Activated naive CD8-positive, alpha-beta T cell treated with anti-CD3 and anti-CD28 coated beads, Interleukin-2, amount 10 ng/mL, durations not matched to agents 7 days and 5 days (primary cell): ENCODE measurements at regions not wholly inside any gene's neighbourhood (a gene's known extent, or its start where the extent isn't known, plus 50 kb on each side); places are given as distances from the start of the nearest gene placed in this dataset.
"Not testable (repeated sequence)": the region's sequence is repeated elsewhere in the genome, so short reads cannot be mapped to it uniquely, and the experiment has no call there.

Source experiments
- ATAC-seq: fragments of 150-1000 bp; cut with Tn5 transposase; one replicate; pipeline ENCODE4 v1.10.0; 2021; ENCODE audit warnings: low read depth, moderate library complexity
- POLR2A ChIA-PET: fragments of 350-600 bp; sonication (Branson Sonifier 250); formaldehyde crosslinking; loops from one replicate; lab custom pipeline; 2021; ENCODE audit warnings: antibody characterized with exemption; lab: Charles Lee
- DNase-seq: peaks from one replicate; pipeline ENCODE4 v3.0.0; 2021
- H3K27ac Mint-ChIP-seq: one replicate; pipeline ENCODE4 v1.8.0; 2022; ENCODE audit warnings: mild to moderate bottlenecking, mixed read lengths
- H3K27me3 Mint-ChIP-seq: one replicate; pipeline ENCODE4 v1.8.0; 2022; ENCODE audit warnings: mild to moderate bottlenecking, moderate library complexity, mixed read lengths
- H3K36me3 Mint-ChIP-seq: one replicate; pipeline ENCODE4 v1.8.0; 2021; ENCODE audit warnings: mild to moderate bottlenecking, mixed read lengths
- H3K4me1 Mint-ChIP-seq: one replicate; pipeline ENCODE4 v1.8.0; 2021; ENCODE audit warnings: mixed read lengths
- H3K4me3 Mint-ChIP-seq: one replicate; pipeline ENCODE4 v1.8.0; 2022; ENCODE audit warnings: mild to moderate bottlenecking, moderate library complexity, mixed read lengths
- H3K9me3 Mint-ChIP-seq: one replicate; pipeline ENCODE4 v1.8.0; 2021; ENCODE audit warnings: mixed read lengths

DNA sequence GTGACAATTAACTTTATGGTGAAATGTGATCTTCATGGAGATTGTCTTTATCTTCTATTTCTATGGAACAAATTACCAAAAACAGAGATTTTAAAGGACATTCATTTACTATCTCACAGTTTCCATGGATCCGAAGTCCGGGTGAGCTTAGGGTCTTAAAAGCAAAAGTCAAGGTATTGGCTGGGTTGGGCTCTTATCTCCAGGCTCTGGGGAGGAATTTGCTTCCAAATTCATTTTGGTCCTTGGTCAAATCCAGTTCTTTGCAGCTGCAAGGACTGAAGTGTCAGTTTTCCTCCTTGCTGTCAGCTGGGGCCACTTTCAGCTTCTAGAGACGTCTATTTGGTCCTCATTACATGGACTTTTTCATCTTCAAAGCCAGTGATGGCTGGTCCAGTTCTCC, 395.8 kb upstream of the MAF start:
- no peak for ATAC-seq
- no peaks in the 10 kb centered on the region for H3K9me3 Mint-ChIP-seq
- no peaks in the 10 kb centered on the region for H3K36me3 Mint-ChIP-seq
- no peak overlapping the region for H3K27ac Mint-ChIP-seq
- no peak for DNase-seq
- no peak overlapping the region for H3K4me3 Mint-ChIP-seq
- H3K4me1 Mint-ChIP-seq, result no peaks in the 10 kb centered on the region
- POLR2A ChIA-PET, result no interaction called here
- no peaks in the 10 kb centered on the region for H3K27me3 Mint-ChIP-seq

GRCh38 chr16:79995315-79995714, 394.8 kb upstream of the MAF start:
- DNase-seq, result no peak
- ATAC-seq, result no peak
- H3K27me3 Mint-ChIP-seq, result no peaks in the 10 kb centered on the region
- POLR2A ChIA-PET, result no interaction called here
- no peak overlapping the region for H3K27ac Mint-ChIP-seq
- no peaks in the 10 kb centered on the region for H3K9me3 Mint-ChIP-seq
- H3K4me1 Mint-ChIP-seq, result no peaks in the 10 kb centered on the region
- H3K4me3 Mint-ChIP-seq, result no peak overlapping the region
- no peaks in the 10 kb centered on the region for H3K36me3 Mint-ChIP-seq

DNA sequence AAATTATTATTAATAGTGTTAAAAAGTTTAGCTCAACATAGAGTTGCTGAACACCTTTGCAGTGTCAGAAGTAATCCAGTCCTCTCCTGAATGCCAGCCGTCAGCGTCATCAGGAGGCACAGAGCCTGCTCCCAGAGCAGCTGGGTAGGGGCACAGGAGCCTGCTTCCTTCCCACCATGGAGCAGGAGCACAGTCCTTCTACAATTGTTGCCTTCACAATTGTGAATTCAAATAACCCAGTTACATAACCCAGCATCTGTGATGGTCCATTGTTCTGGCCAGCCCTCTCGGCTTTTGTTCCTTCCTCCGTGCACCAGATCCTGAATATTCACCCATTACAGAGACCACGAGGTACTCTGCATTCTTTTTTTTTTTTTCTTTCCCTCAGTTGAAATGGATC, 393.9 kb upstream of the MAF start:
- H3K4me1 Mint-ChIP-seq, result no peaks in the 10 kb centered on the region
- DNase-seq (no peak), ATAC-seq (no peak)
- no peak overlapping the region for H3K4me3 Mint-ChIP-seq
- H3K27ac Mint-ChIP-seq, result no peak overlapping the region
- H3K9me3 Mint-ChIP-seq, result no peaks in the 10 kb centered on the region
- POLR2A ChIA-PET, result no interaction called here
- H3K36me3 Mint-ChIP-seq, result no peaks in the 10 kb centered on the region
- H3K27me3 Mint-ChIP-seq, result no peaks in the 10 kb centered on the region

- Mint-ChIP-seq H3K4me3 (no peak overlapping the region), H3K9me3 (no peaks in the 10 kb centered on the region), H3K27me3 (no peaks in the 10 kb centered on the region), H3K4me1 (no peaks in the 10 kb centered on the region), H3K36me3 (no peaks in the 10 kb centered on the region), H3K27ac (no peak overlapping the region)
- DNase-seq, result no peak
- POLR2A ChIA-PET, result interaction anchor here (0.5 kb wide), 1 partner anchor 251 kb away, joined by 3 read pairs; no protein-coding TSS in a partner anchor
- no peak for ATAC-seq
Measured at GRCh38 chr16:79993629-79994209, 393.2 kb upstream of the MAF start.

- no peak for ATAC-seq
- Mint-ChIP-seq H3K27me3 (no peaks in the 10 kb centered on the region), H3K9me3 (no peaks in the 10 kb centered on the region), H3K4me3 (no peak overlapping the region), H3K4me1 (no peaks in the 10 kb centered on the region), H3K36me3 (no peaks in the 10 kb centered on the region), H3K27ac (no peak overlapping the region)
- DNase-seq, result no peak
- POLR2A ChIA-PET, result no interaction called here
Measured at GRCh38 chr16:79991969-79992368, 391.4 kb upstream of the MAF start.

GRCh38 chr16:79988721-79989220, 388.2 kb upstream of the MAF start:
- Mint-ChIP-seq H3K27me3 (no peaks in the 10 kb centered on the region), H3K9me3 (no peaks in the 10 kb centered on the region), H3K36me3 (no peaks in the 10 kb centered on the region), H3K4me3 (no peak overlapping the region), H3K4me1 (no peaks in the 10 kb centered on the region), H3K27ac (no peak overlapping the region)
- ATAC-seq, result no peak
- no peak for DNase-seq
- POLR2A ChIA-PET, result no interaction called here

GRCh38 chr16:79988089-79988488, 387.6 kb upstream of the MAF start:
- POLR2A ChIA-PET, result no interaction called here
- H3K27me3 Mint-ChIP-seq, result no peaks in the 10 kb centered on the region
- H3K9me3 Mint-ChIP-seq, result no peaks in the 10 kb centered on the region
- no peak overlapping the region for H3K4me3 Mint-ChIP-seq
- ATAC-seq (no peak), DNase-seq (no peak)
- no peak overlapping the region for H3K27ac Mint-ChIP-seq
- H3K36me3 Mint-ChIP-seq, result no peaks in the 10 kb centered on the region
- H3K4me1 Mint-ChIP-seq, result no peaks in the 10 kb centered on the region

DNA sequence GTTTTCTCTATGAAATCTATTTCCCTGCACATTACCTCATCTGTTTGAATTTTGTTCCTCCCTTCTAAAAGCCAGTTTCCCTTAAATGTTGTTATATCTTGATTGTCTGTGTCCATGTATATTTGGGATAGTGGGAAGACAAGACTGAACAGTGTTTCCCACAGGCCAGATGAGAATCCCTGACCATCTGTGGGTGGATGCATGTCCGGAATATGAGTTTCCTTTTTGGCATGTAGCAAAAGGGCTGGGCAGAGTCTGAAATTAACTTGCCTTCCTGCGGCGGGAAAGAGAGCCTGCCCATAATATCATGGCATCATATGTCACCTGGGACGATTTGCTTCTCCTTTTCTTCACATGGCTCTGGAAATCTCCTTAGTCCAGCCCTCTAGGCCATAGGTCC, 385.8 kb upstream of the MAF start:
- Mint-ChIP-seq H3K9me3 (no peaks in the 10 kb centered on the region), H3K4me1 (no peaks in the 10 kb centered on the region), H3K36me3 (no peaks in the 10 kb centered on the region), H3K4me3 (no peak overlapping the region), H3K27ac (no peak overlapping the region), H3K27me3 (no peaks in the 10 kb centered on the region)
- no peak for ATAC-seq
- POLR2A ChIA-PET, result no interaction called here
- DNase-seq, result no peak

- Mint-ChIP-seq H3K4me3 (no peak overlapping the region), H3K4me1 (no peaks in the 10 kb centered on the region), H3K27ac (no peak overlapping the region), H3K9me3 (no peaks in the 10 kb centered on the region), H3K27me3 (no peaks in the 10 kb centered on the region), H3K36me3 (no peaks in the 10 kb centered on the region)
- POLR2A ChIA-PET, result no interaction called here
- DNase-seq, result no peak
- ATAC-seq, result no peak
Measured at GRCh38 chr16:79985606-79986005, 385.1 kb upstream of the MAF start.

DNA sequence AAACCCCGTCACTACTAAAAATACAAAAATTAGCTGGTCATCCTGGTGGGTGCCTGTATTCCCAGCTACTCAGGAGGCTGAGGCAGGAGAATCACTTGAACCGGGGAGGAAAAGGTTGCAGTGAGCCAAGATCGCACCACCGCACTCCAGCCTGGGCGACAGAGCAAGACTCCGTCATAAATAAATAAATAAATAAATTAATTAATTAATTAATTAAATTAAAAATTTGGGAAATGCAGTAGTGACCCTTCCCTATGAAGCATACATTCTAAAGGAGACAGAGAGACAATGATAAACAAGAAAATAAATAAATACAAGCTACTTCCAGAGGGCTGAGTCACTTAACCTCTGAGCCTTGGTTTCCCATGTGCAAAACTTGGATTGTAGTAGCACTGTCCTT, 383.6 kb upstream of the MAF start:
- H3K9me3 Mint-ChIP-seq, H3K27ac Mint-ChIP-seq, H3K4me1 Mint-ChIP-seq, POLR2A ChIA-PET, H3K27me3 Mint-ChIP-seq, H3K36me3 Mint-ChIP-seq, ATAC-seq, DNase-seq, H3K4me3 Mint-ChIP-seq: not testable (repeated sequence)

GRCh38 chr16:79982862-79983261, 382.3 kb upstream of the MAF start:
- H3K27ac Mint-ChIP-seq, result no peak overlapping the region
- no peak overlapping the region for H3K4me3 Mint-ChIP-seq
- H3K9me3 Mint-ChIP-seq, result no peaks in the 10 kb centered on the region
- ATAC-seq (no peak), DNase-seq (no peak)
- H3K36me3 Mint-ChIP-seq, result no peaks in the 10 kb centered on the region
- no peaks in the 10 kb centered on the region for H3K27me3 Mint-ChIP-seq
- H3K4me1 Mint-ChIP-seq, result no peaks in the 10 kb centered on the region
- POLR2A ChIA-PET, result no interaction called here

- Mint-ChIP-seq H3K4me1 (no peaks in the 10 kb centered on the region), H3K27me3 (no peaks in the 10 kb centered on the region), H3K4me3 (no peak overlapping the region), H3K27ac (no peak overlapping the region), H3K9me3 (no peaks in the 10 kb centered on the region), H3K36me3 (no peaks in the 10 kb centered on the region)
- ATAC-seq (no peak), DNase-seq (no peak)
- POLR2A ChIA-PET, result no interaction called here
Measured at GRCh38 chr16:79982361-79982760, 381.8 kb upstream of the MAF start.

DNA sequence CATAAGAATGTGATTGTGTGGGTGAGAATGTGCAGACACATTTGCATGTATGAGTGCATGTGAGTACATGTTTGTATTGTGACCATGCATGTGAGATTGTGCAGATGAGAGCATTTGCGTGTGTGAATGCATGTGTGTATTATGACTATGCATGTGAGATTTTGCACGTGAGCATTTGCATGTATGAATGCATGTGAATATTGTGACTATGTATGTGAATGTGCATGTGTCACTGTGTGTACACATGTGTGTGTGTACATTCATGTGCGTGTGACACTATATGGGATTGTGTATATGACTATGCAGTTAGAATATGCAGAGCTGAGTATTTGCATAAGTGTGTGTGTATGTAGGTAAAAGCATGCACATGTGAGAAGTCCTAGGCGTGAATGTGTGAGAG, 381.3 kb upstream of the MAF start:
- no peaks in the 10 kb centered on the region for H3K27me3 Mint-ChIP-seq
- POLR2A ChIA-PET, result no interaction called here
- DNase-seq (no peak), ATAC-seq (no peak)
- no peak overlapping the region for H3K27ac Mint-ChIP-seq
- H3K36me3 Mint-ChIP-seq, result no peaks in the 10 kb centered on the region
- H3K9me3 Mint-ChIP-seq, result no peaks in the 10 kb centered on the region
- no peak overlapping the region for H3K4me3 Mint-ChIP-seq
- H3K4me1 Mint-ChIP-seq, result no peaks in the 10 kb centered on the region

GRCh38 chr16:79980650-79981521, 380.3 kb upstream of the MAF start:
- no peaks in the 10 kb centered on the region for H3K4me1 Mint-ChIP-seq
- DNase-seq (no peak), ATAC-seq (no peak)
- no peak overlapping the region for H3K27ac Mint-ChIP-seq
- H3K27me3 Mint-ChIP-seq, result no peaks in the 10 kb centered on the region
- H3K9me3 Mint-ChIP-seq, result no peaks in the 10 kb centered on the region
- no peaks in the 10 kb centered on the region for H3K36me3 Mint-ChIP-seq
- POLR2A ChIA-PET, result no interaction called here
- H3K4me3 Mint-ChIP-seq, result no peak overlapping the region
